Duodenal mucosa (tissue), 2 donors: ENCODE measurements at regions not wholly inside any gene's neighbourhood (a gene's known extent, or its start where the extent isn't known, plus 50 kb on each side); places are given as distances from the start of the nearest gene placed in this dataset.

Source experiments
- H3K27ac ChIP-seq: one replicate; pipeline ENCODE4 v1.7.0; 2013; ENCODE audit warnings: low read depth, low read length
- H3K27me3 ChIP-seq, 2 donors: one replicate each; pipeline ENCODE4 v1.7.0; 2013; ENCODE audit warnings: low read length in 2 of 2, control low read depth in 1 of 2; ENCODE audit not compliant: insufficient read depth in 2 of 2, control insufficient read depth in 1 of 2
- H3K36me3 ChIP-seq, 2 donors: one replicate each; pipeline ENCODE4 v1.7.0; 2013; ENCODE audit warnings: low read length in 2 of 2, control low read depth in 1 of 2; ENCODE audit not compliant: insufficient read depth in 2 of 2, control insufficient read depth in 1 of 2
- H3K4me1 ChIP-seq, 2 donors: one replicate each; pipeline ENCODE4 v1.7.0; 2013; ENCODE audit warnings: low read length in 2 of 2, control low read depth in 1 of 2; ENCODE audit not compliant: insufficient read depth in 2 of 2, control insufficient read depth in 1 of 2
- H3K4me3 ChIP-seq, 2 donors: one replicate each; pipeline ENCODE4 v1.7.0; 2013; ENCODE audit warnings: low read length in 2 of 2, low read depth in 1 of 2
- H3K9ac ChIP-seq, 2 donors: one replicate each; pipeline ENCODE4 v1.7.0; 2013; ENCODE audit warnings: low read length in 2 of 2, low read depth in 1 of 2
- H3K9me3 ChIP-seq, 2 donors: one replicate each; pipeline ENCODE4 v1.7.0; 2013; ENCODE audit warnings: low read length in 2 of 2, control low read depth in 1 of 2; ENCODE audit not compliant: control insufficient read depth in 1 of 2

- Histone ChIP-seq H3K9ac (no peak overlapping the region), H3K27me3 (peaks cover 0 to 4% of the 10 kb centered on the region in 2 donors), H3K36me3 (no peaks in the 10 kb centered on the region), H3K9me3 (no peaks in the 10 kb centered on the region), H3K27ac (no peak overlapping the region), H3K4me1 (no peaks in the 10 kb centered on the region), H3K4me3 (no peak overlapping the region)
Measured at GRCh38 chr3:182035324-182035723, 323.6 kb downstream of the SOX2 start.

GRCh38 chr3:182036382-182036781, 324.7 kb downstream of the SOX2 start:
- Histone ChIP-seq H3K9ac (no peak overlapping the region), H3K36me3 (no peaks in the 10 kb centered on the region), H3K27me3 (peaks cover 0 to 4% of the 10 kb centered on the region in 2 donors), H3K4me3 (no peak overlapping the region), H3K4me1 (no peaks in the 10 kb centered on the region), H3K27ac (no peak overlapping the region), H3K9me3 (no peaks in the 10 kb centered on the region)

GRCh38 chr3:182041668-182042291, 330.1 kb downstream of the SOX2 start:
- Histone ChIP-seq H3K9me3 (no peaks in the 10 kb centered on the region), H3K36me3 (no peaks in the 10 kb centered on the region), H3K4me3 (no peak overlapping the region), H3K9ac (no peak overlapping the region), H3K27me3 (no peaks in the 10 kb centered on the region), H3K4me1 (no peaks in the 10 kb centered on the region), H3K27ac (no peak overlapping the region)

GRCh38 chr3:182045736-182046135, 334.0 kb downstream of the SOX2 start:
- Histone ChIP-seq H3K27ac (no peak overlapping the region), H3K9me3 (no peaks in the 10 kb centered on the region), H3K4me1 (no peaks in the 10 kb centered on the region), H3K4me3 (no peak overlapping the region), H3K9ac (no peak overlapping the region), H3K27me3 (no peaks in the 10 kb centered on the region), H3K36me3 (no peaks in the 10 kb centered on the region)

GRCh38 chr3:182046166-182046764, 334.5 kb downstream of the SOX2 start:
- Histone ChIP-seq H3K4me3 (no peak overlapping the region), H3K36me3 (no peaks in the 10 kb centered on the region), H3K27ac (no peak overlapping the region), H3K9ac (no peak overlapping the region), H3K4me1 (no peaks in the 10 kb centered on the region), H3K9me3 (no peaks in the 10 kb centered on the region), H3K27me3 (no peaks in the 10 kb centered on the region)

GRCh38 chr3:182050932-182051331, 339.2 kb downstream of the SOX2 start:
- no peak overlapping the region for H3K9ac ChIP-seq
- H3K27ac ChIP-seq, result no peak overlapping the region
- no peaks in the 10 kb centered on the region for H3K9me3 ChIP-seq
- no peaks in the 10 kb centered on the region for H3K36me3 ChIP-seq
- no peaks in the 10 kb centered on the region for H3K27me3 ChIP-seq
- H3K4me1 ChIP-seq, result no peaks in the 10 kb centered on the region
- no peak overlapping the region for H3K4me3 ChIP-seq

- no peaks in the 10 kb centered on the region for H3K9me3 ChIP-seq
- H3K27me3 ChIP-seq, result no peaks in the 10 kb centered on the region
- no peak overlapping the region for H3K4me3 ChIP-seq
- H3K27ac ChIP-seq, result no peak overlapping the region
- no peaks in the 10 kb centered on the region for H3K36me3 ChIP-seq
- no peak overlapping the region for H3K9ac ChIP-seq
- no peaks in the 10 kb centered on the region for H3K4me1 ChIP-seq
Measured at GRCh38 chr3:182052332-182052731, 340.6 kb downstream of the SOX2 start.

GRCh38 chr3:182052757-182053156, 341.0 kb downstream of the SOX2 start:
- Histone ChIP-seq H3K9me3 (no peaks in the 10 kb centered on the region), H3K36me3 (no peaks in the 10 kb centered on the region), H3K27me3 (no peaks in the 10 kb centered on the region), H3K9ac (no peak overlapping the region), H3K27ac (no peak overlapping the region), H3K4me3 (no peak overlapping the region), H3K4me1 (no peaks in the 10 kb centered on the region)

- no peaks in the 10 kb centered on the region for H3K4me1 ChIP-seq
- no peaks in the 10 kb centered on the region for H3K36me3 ChIP-seq
- no peak overlapping the region for H3K27ac ChIP-seq
- H3K9ac ChIP-seq, result no peak overlapping the region
- no peak overlapping the region for H3K4me3 ChIP-seq
- H3K9me3 ChIP-seq, result no peaks in the 10 kb centered on the region
- H3K27me3 ChIP-seq, result no peaks in the 10 kb centered on the region
Measured at GRCh38 chr3:182058488-182058887, 346.8 kb downstream of the SOX2 start.

GRCh38 chr3:182063742-182064141, 352.0 kb downstream of the SOX2 start:
- no peak overlapping the region for H3K4me3 ChIP-seq
- no peaks in the 10 kb centered on the region for H3K9me3 ChIP-seq
- no peak overlapping the region for H3K27ac ChIP-seq
- no peak overlapping the region for H3K9ac ChIP-seq
- no peaks in the 10 kb centered on the region for H3K4me1 ChIP-seq
- no peaks in the 10 kb centered on the region for H3K36me3 ChIP-seq
- H3K27me3 ChIP-seq, result no peaks in the 10 kb centered on the region
